ENCODE measurements at regions not wholly inside any gene's neighbourhood (a gene's known extent, or its start where the extent isn't known, plus 50 kb on each side); places are given as distances from the start of the nearest gene placed in this dataset.
"Not testable (repeated sequence)": the region's sequence is repeated elsewhere in the genome, so short reads cannot be mapped to it uniquely, and the experiment has no call there.

GRCh38 chr6:77251801-77252200, 211.5 kb downstream of the HTR1B start:
- TF ChIP-seq POLR2A, EP300 (IDR thresholded peaks at IDR 0.05): not testable (repeated sequence)
- TF ChIP-seq, protein P1, sequence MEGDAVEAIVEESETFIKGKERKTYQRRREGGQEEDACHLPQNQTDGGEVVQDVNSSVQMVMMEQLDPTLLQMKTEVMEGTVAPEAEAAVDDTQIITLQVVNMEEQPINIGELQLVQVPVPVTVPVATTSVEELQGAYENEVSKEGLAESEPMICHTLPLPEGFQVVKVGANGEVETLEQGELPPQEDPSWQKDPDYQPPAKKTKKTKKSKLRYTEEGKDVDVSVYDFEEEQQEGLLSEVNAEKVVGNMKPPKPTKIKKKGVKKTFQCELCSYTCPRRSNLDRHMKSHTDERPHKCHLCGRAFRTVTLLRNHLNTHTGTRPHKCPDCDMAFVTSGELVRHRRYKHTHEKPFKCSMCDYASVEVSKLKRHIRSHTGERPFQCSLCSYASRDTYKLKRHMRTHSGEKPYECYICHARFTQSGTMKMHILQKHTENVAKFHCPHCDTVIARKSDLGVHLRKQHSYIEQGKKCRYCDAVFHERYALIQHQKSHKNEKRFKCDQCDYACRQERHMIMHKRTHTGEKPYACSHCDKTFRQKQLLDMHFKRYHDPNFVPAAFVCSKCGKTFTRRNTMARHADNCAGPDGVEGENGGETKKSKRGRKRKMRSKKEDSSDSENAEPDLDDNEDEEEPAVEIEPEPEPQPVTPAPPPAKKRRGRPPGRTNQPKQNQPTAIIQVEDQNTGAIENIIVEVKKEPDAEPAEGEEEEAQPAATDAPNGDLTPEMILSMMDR (IDR thresholded peaks at IDR 0.05) = not testable (repeated sequence)
